HCT116 (cell line): ENCODE measurements at regions not wholly inside any gene's neighbourhood (a gene's known extent, or its start where the extent isn't known, plus 50 kb on each side); places are given as distances from the start of the nearest gene placed in this dataset.

Experiments
- ATAC-seq: fragments of 200-7000 bp; cut with Tn5 transposase; 2 replicates; pipeline ENCODE4 v1.9.1; 2020; ENCODE audit warnings: mild to moderate bottlenecking, moderate library complexity
- BruUV-seq: library from RNA; stranded (reverse); fragments of 400-500 nt; replicated peaks from 2 replicates; lab custom pipeline; 2021; lab: Mats Ljungman, UMichigan
- CTCF ChIA-PET: fragments of 300-600 bp; sonication (Branson Sonifier 250); formaldehyde crosslinking; loops from one replicate; lab custom pipeline; 2021; ENCODE audit warnings: antibody characterized with exemption; lab: Charles Lee
- POLR2A ChIA-PET: fragments of 300-600, 350-600 bp; sonication (Branson Sonifier 250); formaldehyde crosslinking; loops from one replicate; lab custom pipeline; 2021; ENCODE audit warnings: antibody characterized with exemption; lab: Charles Lee
- RAD21 ChIA-PET, 2 experiments: fragments of 300-600 bp; sonication (Branson Sonifier 250); formaldehyde crosslinking; loops; one replicate each; lab custom pipeline; 2023; ENCODE audit warnings: low total read pairs in 2 of 2; ENCODE audit not compliant: uncharacterized antibody in 2 of 2, unreplicated experiment in 2 of 2, low non-redundant PET in 1 of 2; lab: Charles Lee
- DNase-seq: peaks from one replicate; pipeline ENCODE4 v3.0.0-alpha.2; 2010; ENCODE audit warnings: low read depth, low spot score
- H2AFZ ChIP-seq: fragments of 200-600 bp; shearing (Covaris generic), sonication (generic); 2 replicates; pipeline ENCODE4 v1.6.1; 2017; ENCODE audit warnings: low read depth, mixed run types, mixed read lengths, antibody characterized with exemption, low read length; ENCODE audit not compliant: poor library complexity, severe bottlenecking
- H3K27ac ChIP-seq: 2 replicates; pipeline ENCODE4 v1.5.1; 2012; ENCODE audit warnings: low read depth, low read length
- H3K27me3 ChIP-seq: fragments of 200-600 bp; sonication (generic); 2 replicates; pipeline ENCODE4 v1.6.1; 2016; ENCODE audit warnings: mixed run types, low read length, mixed read lengths; ENCODE audit not compliant: insufficient read depth
- H3K36me3 ChIP-seq, 2 experiments: fragments of 200-500 bp in 1 of 2; fragments of 200-600 bp in 1 of 2; sonication (Bioruptor generic) in 1 of 2; sonication (generic) in 1 of 2; 2 replicates each; pipeline versions ENCODE4 v1.5.1 to v1.6.1; 2014 to 2016; ENCODE audit warnings: low read length in 2 of 2, inconsistent platforms in 1 of 2, mixed read lengths in 1 of 2, mixed run types in 1 of 2; ENCODE audit not compliant: insufficient read depth in 2 of 2, control insufficient read depth in 1 of 2
- H3K4me1 ChIP-seq, 2 experiments: fragments of 200-600 bp in 1 of 2; sonication (generic) in 1 of 2; 2 replicates each; pipeline versions ENCODE4 v1.5.1 to v1.6.1; 2012 to 2017; ENCODE audit warnings: low read length in 2 of 2, inconsistent platforms in 1 of 2, mild to moderate bottlenecking in 1 of 2, mixed read lengths in 1 of 2, mixed run types in 1 of 2, moderate library complexity in 1 of 2; ENCODE audit not compliant: insufficient read depth in 2 of 2, control insufficient read depth in 1 of 2
- H3K4me2 ChIP-seq: fragments of 200-600 bp; sonication (generic); 2 replicates; pipeline ENCODE4 v1.6.1; 2017; ENCODE audit warnings: mixed run types, low read length, mixed read lengths
- H3K4me3 ChIP-seq, 2 experiments: fragments of 200-600 bp in 1 of 2; sonication (generic) in 1 of 2; replicated peaks in 1 of 2; 2 replicates each; pipeline ENCODE4 v1.5.1; 2011 to 2016; ENCODE audit warnings: low read length in 2 of 2, control low read depth in 1 of 2, low read depth in 1 of 2, mild to moderate bottlenecking in 1 of 2, mixed read lengths in 1 of 2, mixed run types in 1 of 2
- H3K79me2 ChIP-seq: fragments of 200-600 bp; sonication (generic); 2 replicates; pipeline ENCODE4 v1.6.1; 2017; ENCODE audit warnings: mild to moderate bottlenecking, mixed run types, low read length, moderate library complexity, mixed read lengths; ENCODE audit not compliant: insufficient read depth
- H3K9ac ChIP-seq: fragments of 200-600 bp; sonication (generic); 2 replicates; pipeline ENCODE4 v1.6.1; 2016; ENCODE audit warnings: low read length, mixed read lengths
- H3K9me2 ChIP-seq: fragments of 200-600 bp; sonication (generic), shearing (Covaris generic); 2 replicates; pipeline ENCODE4 v1.6.1; 2017; ENCODE audit warnings: mixed run types, mild to moderate bottlenecking, moderate library complexity; ENCODE audit not compliant: insufficient read depth
- H3K9me3 ChIP-seq, 2 experiments: fragments of 200-500 bp in 1 of 2; fragments of 200-600 bp in 1 of 2; sonication (Bioruptor generic) in 1 of 2; sonication (generic) in 1 of 2; 2 replicates each; pipeline ENCODE4 v1.6.1; 2014 to 2017; ENCODE audit warnings: low read length in 2 of 2, mixed read lengths in 2 of 2, inconsistent platforms in 1 of 2, low read depth in 1 of 2, mild to moderate bottlenecking in 1 of 2, mixed run types in 1 of 2, moderate library complexity in 1 of 2; ENCODE audit not compliant: control insufficient read depth in 1 of 2, insufficient read depth in 1 of 2
- H4K20me1 ChIP-seq: fragments of 200-600 bp; sonication (generic), shearing (Covaris generic); 2 replicates; pipeline ENCODE4 v1.6.1; 2017; ENCODE audit warnings: mixed run types, mild to moderate bottlenecking, moderate library complexity; ENCODE audit not compliant: insufficient read depth
- CBX3 ChIP-seq: IDR thresholded peaks from 2 replicates; pipeline ENCODE4 v1.6.1; 2012; ENCODE audit warnings: low read depth
- CEBPB ChIP-seq: IDR thresholded peaks from 2 replicates; pipeline ENCODE4 v1.6.1; 2012; ENCODE audit warnings: low read depth
- CTCF ChIP-seq, 3 experiments: fragments of 200-600 bp in 1 of 3; sonication (generic) in 1 of 3; IDR thresholded peaks in 2 of 3; conservative IDR thresholded peaks in 1 of 3; 2 replicates each; pipeline ENCODE4 v1.5.1; 2012 to 2017; ENCODE audit warnings: low read depth in 2 of 3, low read length in 2 of 3, antibody characterized with exemption in 1 of 3, borderline replicate concordance in 1 of 3, control low read depth in 1 of 3, mild to moderate bottlenecking in 1 of 3, mixed read lengths in 1 of 3, mixed run types in 1 of 3, moderate library complexity in 1 of 3; ENCODE audit not compliant: insufficient read depth in 1 of 3
- ELF1 ChIP-seq: IDR thresholded peaks from 2 replicates; pipeline ENCODE4 v1.6.1; 2012; ENCODE audit warnings: low read depth, borderline replicate concordance
- EZH2 ChIP-seq: fragments of 200-600 bp; sonication (generic); IDR thresholded peaks from 2 replicates; pipeline ENCODE4 v1.6.1; 2017; ENCODE audit warnings: antibody characterized with exemption, mixed run types
- EZH2phosphoT487 ChIP-seq: fragments of 200-600 bp; IDR thresholded peaks from 2 replicates; pipeline ENCODE4 v1.6.1; 2018; ENCODE audit warnings: antibody characterized with exemption, borderline replicate concordance
- FOSL1 ChIP-seq: IDR thresholded peaks from 2 replicates; pipeline ENCODE4 v1.6.1; 2012; ENCODE audit warnings: low read depth
- JUND ChIP-seq: IDR thresholded peaks from 2 replicates; pipeline ENCODE4 v1.6.1; 2012
- RAD21 ChIP-seq: IDR thresholded peaks from 2 replicates; pipeline ENCODE4 v1.6.1; 2012; ENCODE audit warnings: low read depth, mild to moderate bottlenecking
- SIN3A ChIP-seq: IDR thresholded peaks from 2 replicates; pipeline ENCODE4 v1.6.1; 2012; ENCODE audit warnings: low read depth
- SRF ChIP-seq: IDR thresholded peaks from 2 replicates; pipeline ENCODE4 v1.6.1; 2012; ENCODE audit warnings: low read depth
- YY1 ChIP-seq: IDR thresholded peaks from 2 replicates; pipeline ENCODE4 v1.6.1; 2011; ENCODE audit warnings: low read length, low read depth, moderate library complexity, mild to moderate bottlenecking; ENCODE audit not compliant: insufficient replicate concordance; ENCODE audit errors: extremely low read depth
- ZBTB33 ChIP-seq: IDR thresholded peaks from 2 replicates; pipeline ENCODE4 v1.6.1; 2011; ENCODE audit warnings: mild to moderate bottlenecking, low read length, moderate library complexity; ENCODE audit not compliant: insufficient replicate concordance; ENCODE audit errors: extremely low read depth
- ZNF274 ChIP-seq: fragments of 200-500 bp; sonication (Bioruptor generic); IDR thresholded peaks from 2 replicates; pipeline ENCODE4 v1.6.1; 2014; ENCODE audit warnings: mild to moderate bottlenecking, low read depth, low read length, inconsistent platforms
- intact Hi-C: fragments of 100-400 bp; cut with micrococcal nuclease; formaldehyde crosslinking; loops from 2 replicates; pipeline ENCODE4 v1.10.0; 2022
- TF ChIP-seq, protein P1 (sequence below): IDR thresholded peaks from 2 replicates; pipeline ENCODE4 v1.6.1; 2012; ENCODE audit warnings: low read depth

GRCh38 chr2:78817430-78817829 lies 208.1 kb upstream of the REG3G start:
- Histone ChIP-seq H3K27me3 (no peaks in the 10 kb centered on the region), H2AFZ (no peak overlapping the region), H3K4me2 (no peak overlapping the region), H4K20me1 (no peaks in the 10 kb centered on the region), H3K36me3 (no peaks in the 10 kb centered on the region), H3K79me2 (no peaks in the 10 kb centered on the region), H3K9ac (no peak overlapping the region), H3K27ac (no peak overlapping the region), H3K9me2 (no peaks in the 10 kb centered on the region), H3K9me3 (peaks cover 13 to 15% of the 10 kb centered on the region in 2 experiments; a peak in 2 of 4 replicates), H3K4me3 (no peak overlapping the region), H3K4me1 (no peaks in the 10 kb centered on the region)
- ChIA-PET POLR2A (no interaction called here), CTCF (no interaction called here), RAD21 (no interaction called here)
- no TSS peak for BruUV-seq
- TF ChIP-seq YY1 (no peak), CTCF (IDR thresholded peaks at IDR 0.05 in 2 of 3, conservative IDR thresholded peaks at IDR 0.05 in 1 of 3; ENCODE audit: borderline replicate concordance in 1 of 3, insufficient read depth in 1 of 3, low read depth in 2 of 3, low read length in 2 of 3) (no peak), ZBTB33 (no peak), FOSL1 (no peak), EZH2 (no peak), EZH2phosphoT487 (no peak), SRF (no peak), SIN3A (no peak), ELF1 (no peak), JUND (no peak), CEBPB (no peak), CBX3 (no peak), RAD21 (no peak), ZNF274 (no peak)
- TF ChIP-seq, protein P1, sequence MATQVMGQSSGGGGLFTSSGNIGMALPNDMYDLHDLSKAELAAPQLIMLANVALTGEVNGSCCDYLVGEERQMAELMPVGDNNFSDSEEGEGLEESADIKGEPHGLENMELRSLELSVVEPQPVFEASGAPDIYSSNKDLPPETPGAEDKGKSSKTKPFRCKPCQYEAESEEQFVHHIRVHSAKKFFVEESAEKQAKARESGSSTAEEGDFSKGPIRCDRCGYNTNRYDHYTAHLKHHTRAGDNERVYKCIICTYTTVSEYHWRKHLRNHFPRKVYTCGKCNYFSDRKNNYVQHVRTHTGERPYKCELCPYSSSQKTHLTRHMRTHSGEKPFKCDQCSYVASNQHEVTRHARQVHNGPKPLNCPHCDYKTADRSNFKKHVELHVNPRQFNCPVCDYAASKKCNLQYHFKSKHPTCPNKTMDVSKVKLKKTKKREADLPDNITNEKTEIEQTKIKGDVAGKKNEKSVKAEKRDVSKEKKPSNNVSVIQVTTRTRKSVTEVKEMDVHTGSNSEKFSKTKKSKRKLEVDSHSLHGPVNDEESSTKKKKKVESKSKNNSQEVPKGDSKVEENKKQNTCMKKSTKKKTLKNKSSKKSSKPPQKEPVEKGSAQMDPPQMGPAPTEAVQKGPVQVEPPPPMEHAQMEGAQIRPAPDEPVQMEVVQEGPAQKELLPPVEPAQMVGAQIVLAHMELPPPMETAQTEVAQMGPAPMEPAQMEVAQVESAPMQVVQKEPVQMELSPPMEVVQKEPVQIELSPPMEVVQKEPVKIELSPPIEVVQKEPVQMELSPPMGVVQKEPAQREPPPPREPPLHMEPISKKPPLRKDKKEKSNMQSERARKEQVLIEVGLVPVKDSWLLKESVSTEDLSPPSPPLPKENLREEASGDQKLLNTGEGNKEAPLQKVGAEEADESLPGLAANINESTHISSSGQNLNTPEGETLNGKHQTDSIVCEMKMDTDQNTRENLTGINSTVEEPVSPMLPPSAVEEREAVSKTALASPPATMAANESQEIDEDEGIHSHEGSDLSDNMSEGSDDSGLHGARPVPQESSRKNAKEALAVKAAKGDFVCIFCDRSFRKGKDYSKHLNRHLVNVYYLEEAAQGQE: no peak
- DNase-seq: no peak
- intact Hi-C loops: no loop called here
- ATAC-seq: no peak
